ENCODE measurements at regions not wholly inside any gene's neighbourhood (a gene's known extent, or its start where the extent isn't known, plus 50 kb on each side); places are given as distances from the start of the nearest gene placed in this dataset.

GRCh38 chr3:43919029-43919428 is 228.3 kb downstream of the ABHD5 start:
- no peak overlapping the region for H2AFZ ChIP-seq (ENCODE audit: low read depth, low read length)
- no peak overlapping the region for H3K4me2 ChIP-seq (ENCODE audit: low read length)
- no peaks in the 10 kb centered on the region for H3F3A ChIP-seq (ENCODE audit: insufficient read depth, low read length, poor library complexity, severe bottlenecking)

GRCh38 chr3:43921056-43921648 is 230.4 kb downstream of the ABHD5 start:
- no peak overlapping the region for H3K27ac ChIP-seq (ENCODE audit: low read length)
- H4K20me1 ChIP-seq (ENCODE audit: insufficient read depth), result no peaks in the 10 kb centered on the region
- H3K4me3 ChIP-seq (ENCODE audit: low read length), result no peak overlapping the region
- no peaks in the 10 kb centered on the region for H3F3A ChIP-seq (ENCODE audit: insufficient read depth, low read length, poor library complexity, severe bottlenecking)
- no peaks in the 10 kb centered on the region for H3K27me3 ChIP-seq (ENCODE audit: insufficient read depth, low read depth, low read length)
- H3K36me3 ChIP-seq (ENCODE audit: insufficient read depth, low read length), result no peaks in the 10 kb centered on the region
- no peak overlapping the region for H2AFZ ChIP-seq (ENCODE audit: low read depth, low read length)
- H3K9me3 ChIP-seq (ENCODE audit: low read length), result peaks cover 6% of the 10 kb centered on the region
- no peak overlapping the region for H3K4me2 ChIP-seq (ENCODE audit: low read length)
- no peaks in the 10 kb centered on the region for H3K79me2 ChIP-seq (replicated peaks; ENCODE audit: insufficient read depth, low read length)
- no peaks in the 10 kb centered on the region for H3K9me2 ChIP-seq (ENCODE audit: insufficient read depth, low read length)
- H3K9ac ChIP-seq (ENCODE audit: low read length), result no peak overlapping the region
- TF ChIP-seq POLR2AphosphoS5 (IDR thresholded peaks at IDR 0.05) (no peak), CTCF (IDR thresholded peaks at IDR 0.05; ENCODE audit: poor library complexity, severe bottlenecking) (no peak), MXI1 (conservative IDR thresholded peaks at IDR 0.05; ENCODE audit: poor library complexity, severe bottlenecking) (no peak), REST (IDR thresholded peaks at IDR 0.05; ENCODE audit: borderline replicate concordance) (no peak), SMC3 (conservative IDR thresholded peaks at IDR 0.05; ENCODE audit: poor library complexity) (no peak), EP300 (conservative IDR thresholded peaks at IDR 0.05; ENCODE audit: poor library complexity, severe bottlenecking) (no peak)

More at GRCh38 chr3:43919029-43919428, 228.3 kb downstream of the ABHD5 start:
- Histone ChIP-seq H3K9me2 (ENCODE audit: insufficient read depth, low read length) (no peaks in the 10 kb centered on the region), H3K27ac (ENCODE audit: low read length) (no peak overlapping the region), H3K79me2 (replicated peaks; ENCODE audit: insufficient read depth, low read length) (no peaks in the 10 kb centered on the region), H3K27me3 (ENCODE audit: insufficient read depth, low read depth, low read length) (no peaks in the 10 kb centered on the region), H3K4me3 (ENCODE audit: low read length) (no peak overlapping the region), H3K9ac (ENCODE audit: low read length) (no peak overlapping the region), H3K36me3 (ENCODE audit: insufficient read depth, low read length) (no peaks in the 10 kb centered on the region), H3K9me3 (ENCODE audit: low read length) (peaks cover 6% of the 10 kb centered on the region), H4K20me1 (ENCODE audit: insufficient read depth) (no peaks in the 10 kb centered on the region)
- TF ChIP-seq MXI1 (conservative IDR thresholded peaks at IDR 0.05; ENCODE audit: poor library complexity, severe bottlenecking) (no peak), TAF1 (IDR thresholded peaks at IDR 0.05; ENCODE audit: low read depth) (no peak), RAD21 (conservative IDR thresholded peaks at IDR 0.05) (no peak), EZH2 (IDR thresholded peaks at IDR 0.05; ENCODE audit: borderline replicate concordance, insufficient read depth, low read length, poor library complexity, severe bottlenecking) (no peak), REST (IDR thresholded peaks at IDR 0.05; ENCODE audit: borderline replicate concordance) (no peak), EP300 (conservative IDR thresholded peaks at IDR 0.05; ENCODE audit: poor library complexity, severe bottlenecking) (no peak), CTCF (IDR thresholded peaks at IDR 0.05; ENCODE audit: poor library complexity, severe bottlenecking) (no peak), SMC3 (conservative IDR thresholded peaks at IDR 0.05; ENCODE audit: poor library complexity) (no peak), POLR2AphosphoS5 (IDR thresholded peaks at IDR 0.05) (no peak)

Measured in neural cell (in vitro differentiated cells).